Right atrium auricular region (tissue), 2 donors: ENCODE measurements at regions not wholly inside any gene's neighbourhood (a gene's known extent, or its start where the extent isn't known, plus 50 kb on each side); places are given as distances from the start of the nearest gene placed in this dataset.

Experiments used
- DNase-seq: peaks from one replicate; pipeline ENCODE4 v3.0.0-alpha.2; 2019; ENCODE audit warnings: low spot score
- H3K27ac ChIP-seq, 2 donors: fragments of 200-600 bp; sonication (generic); 1 replicate in 1 of 2; 2 replicates in 1 of 2; pipeline ENCODE4 v1.5.1; 2016 to 2019
- H3K27me3 ChIP-seq, 2 donors: fragments of 200-600 bp; sonication (generic); one replicate each; pipeline versions ENCODE4 v1.5.1 to v1.6.0; 2017 to 2019
- H3K36me3 ChIP-seq: fragments of 200-600 bp; sonication (generic); one replicate; pipeline ENCODE4 v1.5.1; 2016
- H3K4me1 ChIP-seq, 2 donors: fragments of 200-600 bp; sonication (generic); one replicate each; pipeline versions ENCODE4 v1.5.1 to v1.6.0; 2017 to 2019
- H3K4me3 ChIP-seq, 2 donors: fragments of 200-600 bp; sonication (generic); 1 replicate in 1 of 2; 2 replicates in 1 of 2; pipeline ENCODE4 v1.5.1; 2017 to 2019; ENCODE audit warnings: mild to moderate bottlenecking in 1 of 2, moderate library complexity in 1 of 2
- H3K9me3 ChIP-seq, 2 donors: fragments of 200-600 bp; sonication (generic); one replicate each; pipeline ENCODE4 v1.5.1; 2019
- TF ChIP-seq, protein P1 (sequence below), 2 donors: fragments of 200-600 bp; sonication (generic); IDR thresholded peaks; one replicate each; pipeline ENCODE4 v1.5.1; 2019; ENCODE audit warnings: antibody characterized with exemption in 2 of 2

DNA sequence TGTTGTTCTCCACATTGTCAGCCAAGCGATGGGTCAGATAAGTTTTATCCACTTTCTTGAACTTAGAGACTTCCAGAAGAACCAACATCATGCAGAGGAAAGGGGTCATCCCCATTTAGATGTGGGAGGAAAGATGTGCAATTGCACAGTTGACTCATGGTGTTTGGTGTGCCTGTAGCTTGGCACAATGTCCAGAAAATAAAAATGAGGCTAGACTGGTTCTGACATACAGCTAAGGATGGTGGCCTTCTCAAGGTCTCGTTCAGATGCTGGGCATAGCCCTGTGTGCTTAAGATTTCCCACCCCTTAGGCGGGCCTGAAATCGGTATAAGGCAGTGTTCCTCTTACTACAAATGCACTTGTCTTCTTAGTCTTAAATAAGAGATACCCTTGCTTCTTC, 101.1 kb downstream of the PCDH7 start:
- Histone ChIP-seq H3K4me3 (no peak overlapping the region), H3K27ac (no peak overlapping the region), H3K36me3 (no peaks in the 10 kb centered on the region), H3K27me3 (no peaks in the 10 kb centered on the region), H3K9me3 (no peaks in the 10 kb centered on the region), H3K4me1 (no peaks in the 10 kb centered on the region)
- no peak for DNase-seq
- TF ChIP-seq, protein P1, sequence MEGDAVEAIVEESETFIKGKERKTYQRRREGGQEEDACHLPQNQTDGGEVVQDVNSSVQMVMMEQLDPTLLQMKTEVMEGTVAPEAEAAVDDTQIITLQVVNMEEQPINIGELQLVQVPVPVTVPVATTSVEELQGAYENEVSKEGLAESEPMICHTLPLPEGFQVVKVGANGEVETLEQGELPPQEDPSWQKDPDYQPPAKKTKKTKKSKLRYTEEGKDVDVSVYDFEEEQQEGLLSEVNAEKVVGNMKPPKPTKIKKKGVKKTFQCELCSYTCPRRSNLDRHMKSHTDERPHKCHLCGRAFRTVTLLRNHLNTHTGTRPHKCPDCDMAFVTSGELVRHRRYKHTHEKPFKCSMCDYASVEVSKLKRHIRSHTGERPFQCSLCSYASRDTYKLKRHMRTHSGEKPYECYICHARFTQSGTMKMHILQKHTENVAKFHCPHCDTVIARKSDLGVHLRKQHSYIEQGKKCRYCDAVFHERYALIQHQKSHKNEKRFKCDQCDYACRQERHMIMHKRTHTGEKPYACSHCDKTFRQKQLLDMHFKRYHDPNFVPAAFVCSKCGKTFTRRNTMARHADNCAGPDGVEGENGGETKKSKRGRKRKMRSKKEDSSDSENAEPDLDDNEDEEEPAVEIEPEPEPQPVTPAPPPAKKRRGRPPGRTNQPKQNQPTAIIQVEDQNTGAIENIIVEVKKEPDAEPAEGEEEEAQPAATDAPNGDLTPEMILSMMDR (IDR thresholded peaks at IDR 0.05), result no peak

DNA sequence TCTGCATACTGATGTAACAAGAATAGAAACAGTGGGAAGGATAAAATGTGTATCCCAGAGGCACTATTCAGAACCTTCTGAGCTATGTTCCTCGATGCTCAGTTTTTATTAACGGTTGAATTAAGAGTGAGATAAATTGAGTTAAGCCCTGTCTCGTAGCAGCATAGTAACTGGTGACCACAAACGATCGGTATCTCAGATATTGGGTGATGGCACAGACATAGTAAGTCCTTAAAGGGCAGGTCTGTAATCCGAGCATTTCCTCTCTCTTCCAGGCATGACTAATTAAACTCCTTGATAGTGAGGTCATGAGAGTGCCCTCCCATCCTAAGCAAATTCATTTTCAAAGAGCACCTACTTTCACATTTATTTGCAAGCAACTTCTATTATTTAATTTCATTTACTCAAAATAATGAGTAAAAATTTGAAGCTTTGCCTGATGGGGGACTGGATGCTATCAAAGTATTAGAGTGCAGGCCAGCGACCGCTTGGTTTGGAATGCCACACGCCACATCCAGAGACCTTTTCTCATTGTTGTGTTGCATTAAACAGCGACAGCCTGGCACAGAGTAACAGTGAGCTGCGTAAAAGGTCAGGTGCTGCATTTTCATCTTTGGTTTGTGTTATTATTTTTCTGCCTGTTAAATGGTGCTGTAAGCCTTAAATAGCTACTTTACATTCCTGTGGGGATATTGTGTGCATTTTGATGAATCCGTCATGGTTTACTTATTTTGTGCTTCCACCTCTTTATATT, 101.9 kb downstream of the PCDH7 start:
- H3K4me3 ChIP-seq, result no peak overlapping the region
- TF ChIP-seq, protein P1 (IDR thresholded peaks at IDR 0.05), result no peak

DNA sequence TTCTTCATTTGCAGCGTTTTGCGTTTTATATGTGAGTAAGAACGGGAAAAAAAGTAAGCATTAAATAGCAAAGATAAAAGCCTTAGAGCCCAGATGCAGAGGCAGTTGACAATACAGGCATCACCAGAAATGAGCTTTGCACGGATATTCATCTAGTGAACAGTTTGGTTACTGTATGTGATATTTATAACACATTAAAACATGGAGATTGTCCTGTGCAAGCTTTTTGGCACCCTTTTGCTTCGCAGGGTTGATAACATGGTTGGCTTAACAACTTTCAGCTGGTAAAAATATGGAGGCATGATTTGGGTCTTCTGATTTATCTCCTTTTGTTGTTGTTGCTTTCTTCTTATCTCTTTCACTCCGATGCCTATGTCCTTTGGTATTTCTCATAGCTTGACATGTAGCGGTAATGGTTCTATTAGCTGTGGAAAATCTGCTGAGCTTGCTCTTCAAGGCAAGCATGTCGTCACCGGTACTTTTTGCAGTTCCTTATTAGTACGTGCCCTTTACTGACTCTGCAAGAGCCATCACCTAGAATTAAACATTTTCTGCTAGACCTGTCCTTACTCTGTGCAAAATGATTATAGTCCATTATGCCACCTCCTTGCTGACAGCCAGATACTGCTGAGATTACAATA, 102.9 kb downstream of the PCDH7 start:
- H3K4me3 ChIP-seq, result no peak overlapping the region
- no peaks in the 10 kb centered on the region for H3K27me3 ChIP-seq

More for the DNA sequence above, 101.9 kb downstream of the PCDH7 start:
- Histone ChIP-seq H3K27me3 (no peaks in the 10 kb centered on the region), H3K9me3 (no peaks in the 10 kb centered on the region), H3K4me1 (no peaks in the 10 kb centered on the region), H3K36me3 (no peaks in the 10 kb centered on the region), H3K27ac (no peak overlapping the region)
- no peak for DNase-seq

DNA sequence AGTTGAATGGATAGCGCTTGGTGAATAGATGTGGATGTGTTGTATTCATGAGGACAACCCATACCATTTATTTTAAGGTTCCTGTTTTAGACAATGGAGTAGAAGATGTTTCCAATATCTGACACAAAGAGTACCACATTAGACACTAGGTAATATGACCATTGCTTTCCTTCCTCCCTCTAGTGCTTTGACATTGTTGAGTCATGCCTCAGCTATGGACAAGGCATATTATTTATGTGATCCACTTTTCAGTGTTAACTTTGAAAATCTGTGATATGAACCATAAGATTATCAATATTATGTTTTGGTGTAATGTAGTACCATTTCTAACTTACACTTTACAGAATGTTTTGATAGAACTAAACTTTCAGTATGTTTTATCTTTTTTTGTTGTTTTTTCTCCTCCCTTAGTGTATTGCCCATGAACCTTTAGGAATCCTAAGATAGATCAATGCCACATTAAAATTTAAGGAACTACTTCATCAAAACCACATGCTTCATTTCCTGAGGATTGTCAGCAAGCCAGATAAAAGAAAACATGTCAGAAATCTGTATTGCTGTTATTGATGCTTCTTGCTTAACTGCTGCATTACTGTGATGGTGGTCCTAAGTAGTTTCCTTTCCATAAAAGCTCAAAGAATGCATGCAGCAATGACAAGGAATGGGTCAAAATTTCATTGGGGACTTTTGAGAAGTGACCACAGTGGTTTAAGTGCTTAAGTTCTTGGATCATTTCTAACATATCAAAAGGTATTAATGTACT, 105.0 kb downstream of the PCDH7 start:
- H3K4me1 ChIP-seq, result no peaks in the 10 kb centered on the region
- H3K36me3 ChIP-seq, result no peaks in the 10 kb centered on the region
- no peak overlapping the region for H3K27ac ChIP-seq
- no peak for DNase-seq
- H3K9me3 ChIP-seq, result no peaks in the 10 kb centered on the region
- no peak overlapping the region for H3K4me3 ChIP-seq
- H3K27me3 ChIP-seq, result no peaks in the 10 kb centered on the region
- TF ChIP-seq, protein P1 (IDR thresholded peaks at IDR 0.05), result no peak

More for the DNA sequence above, 102.9 kb downstream of the PCDH7 start:
- Histone ChIP-seq H3K9me3 (no peaks in the 10 kb centered on the region), H3K36me3 (no peaks in the 10 kb centered on the region), H3K4me1 (no peaks in the 10 kb centered on the region), H3K27ac (no peak overlapping the region)
- TF ChIP-seq, protein P1 (IDR thresholded peaks at IDR 0.05), result no peak
- no peak for DNase-seq

DNA sequence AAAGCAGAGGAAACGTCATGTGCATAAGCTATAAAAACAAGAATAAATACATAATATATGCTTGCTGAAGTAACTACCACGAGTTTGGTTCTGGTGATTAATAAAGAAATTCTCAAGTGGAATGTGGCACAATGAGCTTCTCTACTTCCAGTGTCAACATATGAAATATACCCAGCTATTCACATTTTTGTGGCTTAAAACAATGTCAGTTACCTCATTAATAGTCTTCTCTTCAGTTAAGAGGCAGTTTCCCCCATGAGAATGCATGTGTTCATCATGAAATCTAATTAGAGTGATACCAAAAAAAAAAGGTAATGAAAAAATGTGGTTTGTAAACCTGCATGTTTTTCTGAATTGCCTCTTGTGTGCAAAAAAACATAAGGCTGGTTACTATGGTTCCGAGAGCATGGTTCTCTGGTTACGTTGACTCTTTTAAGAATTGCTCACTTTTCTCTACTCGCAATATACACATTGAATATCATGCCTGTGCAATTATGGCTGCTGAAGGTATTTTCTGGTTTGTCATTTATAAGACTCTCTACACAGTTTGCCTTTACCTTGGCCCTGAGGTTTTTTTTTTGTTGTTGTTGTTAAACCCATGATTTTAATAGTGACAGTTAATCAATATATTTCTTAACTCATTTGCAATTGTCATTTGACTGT, 108.2 kb downstream of the PCDH7 start:
- H3K9me3 ChIP-seq, result no peaks in the 10 kb centered on the region
- H3K4me1 ChIP-seq, result no peaks in the 10 kb centered on the region
- H3K4me3 ChIP-seq, result no peak overlapping the region
- TF ChIP-seq, protein P1 (IDR thresholded peaks at IDR 0.05), result no peak
- no peaks in the 10 kb centered on the region for H3K27me3 ChIP-seq
- no peaks in the 10 kb centered on the region for H3K36me3 ChIP-seq
- no peak overlapping the region for H3K27ac ChIP-seq
- DNase-seq, result no peak
